A549 (cell line): ENCODE measurements at regions not wholly inside any gene's neighbourhood (a gene's known extent, or its start where the extent isn't known, plus 50 kb on each side); places are given as distances from the start of the nearest gene placed in this dataset.

ENCODE experiments used
- EP300 ChIP-seq, 2 experiments: fragments of >200 bp; sonication (Bioruptor Twin); formaldehyde crosslinking; IDR thresholded peaks; 2 replicates in 1 of 2; 3 replicates in 1 of 2; pipeline ENCODE4 v1.6.1; 2016 to 2017
- MAZ ChIP-seq: fragments of 150-350 bp; IDR thresholded peaks from 2 replicates; pipeline ENCODE4 v1.6.1; 2014; ENCODE audit warnings: antibody characterized with exemption, low read depth, low read length, borderline replicate concordance
- POLR2A ChIP-seq: IDR thresholded peaks from 2 replicates; pipeline ENCODE4 v1.6.1; 2012; ENCODE audit warnings: mild to moderate bottlenecking, low read length
- RAD21 ChIP-seq, 2 experiments: fragments of >200 bp in 1 of 2; sonication (Bioruptor Twin) in 1 of 2; formaldehyde crosslinking in 1 of 2; IDR thresholded peaks in 1 of 2; conservative IDR thresholded peaks in 1 of 2; 2 replicates in 1 of 2; 3 replicates in 1 of 2; pipeline ENCODE4 v1.6.1; 2012 to 2018; ENCODE audit warnings: inconsistent platforms in 1 of 2
- RCOR1 ChIP-seq: fragments of 150-350 bp; IDR thresholded peaks from 2 replicates; pipeline ENCODE4 v1.6.1; 2014; ENCODE audit warnings: antibody characterized with exemption, low read length, low read depth
- RFX5 ChIP-seq: fragments of 450-650 bp; IDR thresholded peaks from 2 replicates; pipeline ENCODE4 v1.7.1; 2014; ENCODE audit warnings: antibody characterized with exemption, mild to moderate bottlenecking, moderate library complexity
- TP53 ChIP-seq: fragments of 250-450 bp; sonication (Bioruptor Pico); IDR thresholded peaks from 2 replicates; pipeline ENCODE4 v1.5.0; 2021; ENCODE audit warnings: mild to moderate bottlenecking, moderate library complexity
- ZNF302 ChIP-seq: fragments of 250-450 bp; sonication (Bioruptor Pico); IDR thresholded peaks from 2 replicates; pipeline ENCODE4 v1.9.0; 2021; ENCODE audit warnings: inconsistent platforms, mild to moderate bottlenecking, moderate library complexity
- TF ChIP-seq, protein P1 (sequence below): fragments of >200 bp; sonication (Bioruptor Twin); formaldehyde crosslinking; IDR thresholded peaks from 3 replicates; pipeline ENCODE4 v1.5.1; 2016

DNA sequence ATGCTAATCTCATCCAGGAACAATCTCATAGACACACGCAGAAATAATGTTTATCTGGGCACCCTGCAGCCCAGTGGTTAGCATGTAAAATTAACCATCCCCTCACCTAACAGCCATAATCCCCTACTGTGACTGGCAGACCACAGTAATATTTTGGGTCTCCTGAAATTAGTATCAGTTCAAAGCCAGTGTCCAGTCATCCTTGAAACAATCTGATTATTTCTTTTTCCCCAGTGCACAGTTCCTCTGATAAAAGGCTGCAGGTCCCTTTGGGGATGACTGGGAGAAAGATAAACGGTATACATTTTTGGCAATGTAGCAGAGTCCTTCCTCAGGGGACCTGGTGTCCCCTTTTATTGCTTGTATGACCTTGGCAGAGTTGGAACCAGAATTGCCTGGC is 50.4 kb upstream of the CYSLTR2 start:
- TF ChIP-seq, protein P1, sequence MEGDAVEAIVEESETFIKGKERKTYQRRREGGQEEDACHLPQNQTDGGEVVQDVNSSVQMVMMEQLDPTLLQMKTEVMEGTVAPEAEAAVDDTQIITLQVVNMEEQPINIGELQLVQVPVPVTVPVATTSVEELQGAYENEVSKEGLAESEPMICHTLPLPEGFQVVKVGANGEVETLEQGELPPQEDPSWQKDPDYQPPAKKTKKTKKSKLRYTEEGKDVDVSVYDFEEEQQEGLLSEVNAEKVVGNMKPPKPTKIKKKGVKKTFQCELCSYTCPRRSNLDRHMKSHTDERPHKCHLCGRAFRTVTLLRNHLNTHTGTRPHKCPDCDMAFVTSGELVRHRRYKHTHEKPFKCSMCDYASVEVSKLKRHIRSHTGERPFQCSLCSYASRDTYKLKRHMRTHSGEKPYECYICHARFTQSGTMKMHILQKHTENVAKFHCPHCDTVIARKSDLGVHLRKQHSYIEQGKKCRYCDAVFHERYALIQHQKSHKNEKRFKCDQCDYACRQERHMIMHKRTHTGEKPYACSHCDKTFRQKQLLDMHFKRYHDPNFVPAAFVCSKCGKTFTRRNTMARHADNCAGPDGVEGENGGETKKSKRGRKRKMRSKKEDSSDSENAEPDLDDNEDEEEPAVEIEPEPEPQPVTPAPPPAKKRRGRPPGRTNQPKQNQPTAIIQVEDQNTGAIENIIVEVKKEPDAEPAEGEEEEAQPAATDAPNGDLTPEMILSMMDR, result no peak
- TF ChIP-seq POLR2A (no peak), RAD21 (conservative IDR thresholded peaks at IDR 0.05 in 1 of 2, IDR thresholded peaks at IDR 0.05 in 1 of 2) (no peak), RFX5 (no peak), RCOR1 (no peak), MAZ (no peak), EP300 (IDR thresholded peaks at IDR 0.05) (no peak), TP53 (no peak), ZNF302 (CRISPR knock-in tag) (no peak)
